RWPE2 (cell line): ENCODE measurements at regions not wholly inside any gene's neighbourhood (a gene's known extent, or its start where the extent isn't known, plus 50 kb on each side); places are given as distances from the start of the nearest gene placed in this dataset.

Experiments used
- ATAC-seq: fragments of 200-7000 bp; cut with Tn5 transposase; 3 replicates; pipeline ENCODE4 v1.9.1; 2021; ENCODE audit warnings: low read depth
- DNase-seq: peaks from one replicate; pipeline ENCODE4 v3.0.0-alpha.2; 2020; ENCODE audit warnings: low spot score
- H3K27ac ChIP-seq: fragments of 450-650 bp; 2 replicates; pipeline ENCODE4 v1.5.1; 2017; ENCODE audit warnings: mild to moderate bottlenecking; ENCODE audit not compliant: poor library complexity, severe bottlenecking
- H3K27me3 ChIP-seq: fragments of 250-450 bp; sonication (Bioruptor Pico); 2 replicates; pipeline ENCODE4 v1.5.1; 2021; ENCODE audit warnings: mild to moderate bottlenecking, moderate library complexity; ENCODE audit not compliant: insufficient read depth, poor library complexity, severe bottlenecking
- H3K36me3 ChIP-seq: fragments of 250-450 bp; sonication (Bioruptor Pico); 2 replicates; pipeline ENCODE4 v1.5.1; 2020; ENCODE audit warnings: low read depth, mild to moderate bottlenecking, moderate library complexity
- H3K4me1 ChIP-seq: fragments of 250-450 bp; sonication (Bioruptor Pico); 2 replicates; pipeline ENCODE4 v1.5.1; 2021; ENCODE audit warnings: mild to moderate bottlenecking, moderate library complexity; ENCODE audit not compliant: insufficient read depth, poor library complexity, severe bottlenecking
- H3K4me3 ChIP-seq: fragments of 250-450 bp; sonication (Bioruptor Pico); 2 replicates; pipeline ENCODE4 v1.5.1; 2021; ENCODE audit warnings: mild to moderate bottlenecking, moderate library complexity; ENCODE audit not compliant: severe bottlenecking
- H3K9me3 ChIP-seq: fragments of 250-450 bp; sonication (Bioruptor Pico); 2 replicates; pipeline ENCODE4 v1.5.1; 2021; ENCODE audit warnings: mild to moderate bottlenecking, moderate library complexity; ENCODE audit not compliant: severe bottlenecking
- CTCF ChIP-seq: fragments of 450-650 bp; IDR thresholded peaks from one replicate; pipeline ENCODE4 v1.5.1; 2017; ENCODE audit warnings: mild to moderate bottlenecking, moderate library complexity; ENCODE audit not compliant: poor library complexity, severe bottlenecking

GRCh38 chr9:75274781-75275180, 186.5 kb downstream of the OSTF1 start:
- Histone ChIP-seq H3K4me1 (no peaks in the 10 kb centered on the region), H3K27ac (no peak overlapping the region), H3K27me3 (peaks cover 3% of the 10 kb centered on the region), H3K36me3 (no peaks in the 10 kb centered on the region), H3K9me3 (no peaks in the 10 kb centered on the region), H3K4me3 (no peak overlapping the region)
- ATAC-seq (no peak), DNase-seq (no peak)
- TF ChIP-seq CTCF, result no peak

GRCh38 chr9:75282047-75282446, 193.7 kb downstream of the OSTF1 start:
- ATAC-seq (no peak), DNase-seq (no peak)
- no peak for TF ChIP-seq CTCF
- H3K4me3 ChIP-seq, result no peak overlapping the region
- H3K9me3 ChIP-seq, result peaks cover 2% of the 10 kb centered on the region
- no peaks in the 10 kb centered on the region for H3K36me3 ChIP-seq
- no peaks in the 10 kb centered on the region for H3K4me1 ChIP-seq
- no peak overlapping the region for H3K27ac ChIP-seq
- no peaks in the 10 kb centered on the region for H3K27me3 ChIP-seq

- Histone ChIP-seq H3K4me3 (no peak overlapping the region), H3K36me3 (no peaks in the 10 kb centered on the region), H3K4me1 (no peaks in the 10 kb centered on the region), H3K9me3 (peaks cover 2% of the 10 kb centered on the region), H3K27me3 (no peaks in the 10 kb centered on the region), H3K27ac (no peak overlapping the region)
- no peak for TF ChIP-seq CTCF
- DNase-seq (no peak), ATAC-seq (no peak)
Measured at GRCh38 chr9:75289332-75289731, 201.0 kb downstream of the OSTF1 start.

GRCh38 chr9:75299324-75299723, 211.0 kb downstream of the OSTF1 start:
- no peak overlapping the region for H3K4me3 ChIP-seq
- no peaks in the 10 kb centered on the region for H3K36me3 ChIP-seq
- ATAC-seq, result no peak
- H3K27ac ChIP-seq, result no peak overlapping the region
- no peak for DNase-seq
- no peaks in the 10 kb centered on the region for H3K27me3 ChIP-seq
- no peaks in the 10 kb centered on the region for H3K9me3 ChIP-seq
- H3K4me1 ChIP-seq, result no peaks in the 10 kb centered on the region
- TF ChIP-seq CTCF, result no peak

GRCh38 chr9:75333624-75334023, 245.3 kb downstream of the OSTF1 start:
- no peak for TF ChIP-seq CTCF
- ATAC-seq, result no peak
- Histone ChIP-seq H3K27me3 (peaks cover 6% of the 10 kb centered on the region), H3K9me3 (no peaks in the 10 kb centered on the region), H3K4me1 (no peaks in the 10 kb centered on the region), H3K27ac (no peak overlapping the region), H3K4me3 (no peak overlapping the region), H3K36me3 (no peaks in the 10 kb centered on the region)
- DNase-seq, result no peak
